GM10248 (cell line): ENCODE measurements at regions not wholly inside any gene's neighbourhood (a gene's known extent, or its start where the extent isn't known, plus 50 kb on each side); places are given as distances from the start of the nearest gene placed in this dataset.
"Not testable (repeated sequence)": the region's sequence is repeated elsewhere in the genome, so short reads cannot be mapped to it uniquely, and the experiment has no call there.

Experiments
- CTCF ChIA-PET: fragments of 300-600 bp; sonication (Branson Sonifier 250); formaldehyde crosslinking; extraction: SDS; loops from one replicate; lab custom pipeline; 2021; ENCODE audit warnings: antibody characterized with exemption; lab: Yijun Ruan, JAX
- POLR2A ChIA-PET: fragments of 350-650 bp; sonication (Branson Sonifier 250); formaldehyde crosslinking; extraction: SDS; loops from one replicate; lab custom pipeline; 2020; ENCODE audit warnings: antibody characterized with exemption; lab: Yijun Ruan, JAX
- DNase-seq: peaks from one replicate; pipeline ENCODE4 v3.0.0; 2012; ENCODE audit errors: extremely low spot score
- CTCF ChIP-seq: IDR thresholded peaks from 2 replicates; pipeline ENCODE4 v1.5.1; 2012; ENCODE audit warnings: mild to moderate bottlenecking, low read depth; ENCODE audit errors: extremely low read depth, missing control alignments, control extremely low read depth

- CTCF ChIA-PET: interaction anchor here (1.6 kb wide), 1 partner anchor 10 kb away, joined by 3 read pairs; no protein-coding TSS in a partner anchor
- no peak for DNase-seq
- POLR2A ChIA-PET: no interaction called here
- no peak for TF ChIP-seq CTCF
These were observed 228.7 kb upstream of the FZD8 start for GRCh38 chr10:35870665-35871310.

GRCh38 chr10:35858676-35859283 is 216.7 kb upstream of the FZD8 start:
- DNase-seq, POLR2A ChIA-PET, CTCF ChIA-PET: not testable (repeated sequence)

- DNase-seq: no peak
- no peak for TF ChIP-seq CTCF
- POLR2A ChIA-PET: no interaction called here
- CTCF ChIA-PET: no interaction called here
These were observed 215.8 kb upstream of the FZD8 start for GRCh38 chr10:35857860-35858259.

- no peak for DNase-seq
- ChIA-PET POLR2A (no interaction called here), CTCF (no interaction called here)
- no peak for TF ChIP-seq CTCF
These were observed 213.3 kb upstream of the FZD8 start for GRCh38 chr10:35855155-35855947.

- POLR2A ChIA-PET: no interaction called here
- CTCF ChIA-PET: no interaction called here
- TF ChIP-seq CTCF: no peak
- DNase-seq: no peak
These were observed 212.6 kb upstream of the FZD8 start for GRCh38 chr10:35854661-35855060.

GRCh38 chr10:35852721-35853120 is 210.6 kb upstream of the FZD8 start:
- TF ChIP-seq CTCF: no peak
- ChIA-PET POLR2A (no interaction called here), CTCF (no interaction called here)
- DNase-seq: no peak

GRCh38 chr10:35848412-35848811 is 206.3 kb upstream of the FZD8 start:
- TF ChIP-seq CTCF: no peak
- ChIA-PET CTCF (interaction anchor here (1.3 kb wide), 1 partner anchor 21 kb away, joined by 3 read pairs; no protein-coding TSS in a partner anchor), POLR2A (no interaction called here)
- DNase-seq: no peak
